ENCODE measurements at regions not wholly inside any gene's neighbourhood (a gene's known extent, or its start where the extent isn't known, plus 50 kb on each side); places are given as distances from the start of the nearest gene placed in this dataset.

DNA sequence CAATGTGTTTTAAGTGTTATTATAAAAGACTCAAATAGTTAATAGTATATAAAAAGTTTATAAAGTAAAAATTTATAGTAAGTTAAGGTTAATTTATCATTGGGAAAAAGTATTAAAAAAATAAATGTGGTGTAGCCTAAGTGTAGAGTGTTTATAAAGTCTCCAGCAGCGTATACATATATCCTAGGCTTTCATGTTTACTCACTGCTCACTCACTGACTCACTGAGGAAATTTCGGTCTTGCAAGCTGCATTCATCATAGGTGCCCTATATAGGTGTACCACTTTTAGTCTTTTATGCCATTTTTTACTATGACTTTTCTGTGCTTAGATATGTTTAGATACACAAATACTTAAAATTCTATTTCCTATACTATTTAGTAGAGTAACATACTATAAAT is 866.0 kb downstream of the CBLN2 start:
- TF ChIP-seq, protein P1, sequence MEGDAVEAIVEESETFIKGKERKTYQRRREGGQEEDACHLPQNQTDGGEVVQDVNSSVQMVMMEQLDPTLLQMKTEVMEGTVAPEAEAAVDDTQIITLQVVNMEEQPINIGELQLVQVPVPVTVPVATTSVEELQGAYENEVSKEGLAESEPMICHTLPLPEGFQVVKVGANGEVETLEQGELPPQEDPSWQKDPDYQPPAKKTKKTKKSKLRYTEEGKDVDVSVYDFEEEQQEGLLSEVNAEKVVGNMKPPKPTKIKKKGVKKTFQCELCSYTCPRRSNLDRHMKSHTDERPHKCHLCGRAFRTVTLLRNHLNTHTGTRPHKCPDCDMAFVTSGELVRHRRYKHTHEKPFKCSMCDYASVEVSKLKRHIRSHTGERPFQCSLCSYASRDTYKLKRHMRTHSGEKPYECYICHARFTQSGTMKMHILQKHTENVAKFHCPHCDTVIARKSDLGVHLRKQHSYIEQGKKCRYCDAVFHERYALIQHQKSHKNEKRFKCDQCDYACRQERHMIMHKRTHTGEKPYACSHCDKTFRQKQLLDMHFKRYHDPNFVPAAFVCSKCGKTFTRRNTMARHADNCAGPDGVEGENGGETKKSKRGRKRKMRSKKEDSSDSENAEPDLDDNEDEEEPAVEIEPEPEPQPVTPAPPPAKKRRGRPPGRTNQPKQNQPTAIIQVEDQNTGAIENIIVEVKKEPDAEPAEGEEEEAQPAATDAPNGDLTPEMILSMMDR (IDR thresholded peaks at IDR 0.05): no peak
- TF ChIP-seq POLR2A (IDR thresholded peaks at IDR 0.05) (no peak), POLR2AphosphoS5 (IDR thresholded peaks at IDR 0.05; ENCODE audit: insufficient read depth in 1 of 2, low read depth in 1 of 2) (no peak)
